H1 (cell line): ENCODE measurements at regions not wholly inside any gene's neighbourhood (a gene's known extent, or its start where the extent isn't known, plus 50 kb on each side); places are given as distances from the start of the nearest gene placed in this dataset.

Source experiments
- ATF3 ChIP-seq: IDR thresholded peaks from 2 replicates; pipeline ENCODE4 v1.6.1; 2011; ENCODE audit warnings: low read depth, mild to moderate bottlenecking, low read length; ENCODE audit not compliant: insufficient read depth
- EGR1 ChIP-seq: IDR thresholded peaks from 2 replicates; pipeline ENCODE4 v1.6.1; 2011; ENCODE audit warnings: low read depth, low read length, borderline replicate concordance
- KDM5A ChIP-seq: fragments of 200-600 bp; IDR thresholded peaks from 2 replicates; pipeline ENCODE4 v1.7.1; 2012; ENCODE audit warnings: mild to moderate bottlenecking, low read length, inconsistent platforms, mixed read lengths
- MAFK ChIP-seq: IDR thresholded peaks from 2 replicates; pipeline ENCODE4 v1.6.1; 2012; ENCODE audit warnings: low read depth, mild to moderate bottlenecking, improper control_type of control experiment, low read length
- NRF1 ChIP-seq: IDR thresholded peaks from 2 replicates; pipeline ENCODE4 v1.6.1; 2011; ENCODE audit warnings: mild to moderate bottlenecking, low read depth, low read length, improper control_type of control experiment
- POU5F1 ChIP-seq: IDR thresholded peaks from 2 replicates; pipeline ENCODE4 v1.6.1; 2011; ENCODE audit warnings: low read depth, mild to moderate bottlenecking, low read length, moderate library complexity
- RNF2 ChIP-seq: fragments of 200-900, 300-1000 bp; sonication (generic); IDR thresholded peaks from 2 replicates; pipeline ENCODE4 v1.7.1; 2016; ENCODE audit warnings: borderline replicate concordance, low read depth, mild to moderate bottlenecking, antibody characterized with exemption, low read length; ENCODE audit not compliant: poor library complexity, severe bottlenecking; ENCODE audit errors: missing control alignments
- SP4 ChIP-seq: IDR thresholded peaks from 2 replicates; pipeline ENCODE4 v1.6.1; 2012; ENCODE audit warnings: low read length, inconsistent platforms

- TF ChIP-seq ATF3 (no peak), NRF1 (no peak), MAFK (no peak), RNF2 (no peak), EGR1 (no peak), POU5F1 (no peak), KDM5A (no peak), SP4 (no peak)
Measured at GRCh38 chr13:109389892-109390345, 396.5 kb downstream of the IRS2 start (continued).
